Fibroblast of mammary gland (primary cell): ENCODE measurements at regions not wholly inside any gene's neighbourhood (a gene's known extent, or its start where the extent isn't known, plus 50 kb on each side); places are given as distances from the start of the nearest gene placed in this dataset.

Experiments
- DNase-seq: peaks from one replicate; pipeline ENCODE4 v3.0.0-alpha.2; 2010; ENCODE audit warnings: low read depth
- H3K4me3 ChIP-seq: 2 replicates; pipeline ENCODE4 v1.5.1; 2011; ENCODE audit warnings: low read depth, mild to moderate bottlenecking, low read length, moderate library complexity; ENCODE audit not compliant: control insufficient read depth
- CTCF ChIP-seq: conservative IDR thresholded peaks from 2 replicates; pipeline ENCODE4 v1.5.1; 2011; ENCODE audit warnings: low read depth, low read length, inconsistent platforms; ENCODE audit not compliant: control insufficient read depth, insufficient read depth

- TF ChIP-seq CTCF, result no peak
- DNase-seq, result no peak
These were observed 93.6 kb upstream of the ANKRD55 start for GRCh38 chr5:56326770-56327169.

GRCh38 chr5:56326116-56326515 lies 93.0 kb upstream of the ANKRD55 start:
- TF ChIP-seq CTCF, result no peak
- no peak for DNase-seq

More at GRCh38 chr5:56326770-56327169, 93.6 kb upstream of the ANKRD55 start:
- no peak overlapping the region for H3K4me3 ChIP-seq

GRCh38 chr5:56325039-56325438 lies 91.9 kb upstream of the ANKRD55 start:
- TF ChIP-seq CTCF, result no peak
- DNase-seq, result no peak
- no peak overlapping the region for H3K4me3 ChIP-seq

More at GRCh38 chr5:56326116-56326515, 93.0 kb upstream of the ANKRD55 start:
- H3K4me3 ChIP-seq, result no peak overlapping the region

- H3K4me3 ChIP-seq, result no peak overlapping the region
- no peak for TF ChIP-seq CTCF
- DNase-seq, result peak; percentile 29
These were observed 90.4 kb upstream of the ANKRD55 start for GRCh38 chr5:56323505-56323904.

GRCh38 chr5:56322592-56322991 lies 89.5 kb upstream of the ANKRD55 start:
- no peak overlapping the region for H3K4me3 ChIP-seq
- TF ChIP-seq CTCF, result no peak
- no peak for DNase-seq

- no peak overlapping the region for H3K4me3 ChIP-seq
- TF ChIP-seq CTCF, result no peak
- DNase-seq, result no peak
These were observed 88.2 kb upstream of the ANKRD55 start for GRCh38 chr5:56321236-56321881.

GRCh38 chr5:56320686-56321085 lies 87.6 kb upstream of the ANKRD55 start:
- TF ChIP-seq CTCF, result no peak
- no peak overlapping the region for H3K4me3 ChIP-seq
- DNase-seq, result no peak
